T1000 (cell line): ENCODE measurements at regions not wholly inside any gene's neighbourhood (a gene's known extent, or its start where the extent isn't known, plus 50 kb on each side); places are given as distances from the start of the nearest gene placed in this dataset.
"Not testable (repeated sequence)": the region's sequence is repeated elsewhere in the genome, so short reads cannot be mapped to it uniquely, and the experiment has no call there.

ENCODE experiments used
- DNase-seq: peaks from one replicate; lab custom pipeline; 2025; ENCODE audit warnings: mixed read lengths; lab: John Stamatoyannopoulos, UW

DNA sequence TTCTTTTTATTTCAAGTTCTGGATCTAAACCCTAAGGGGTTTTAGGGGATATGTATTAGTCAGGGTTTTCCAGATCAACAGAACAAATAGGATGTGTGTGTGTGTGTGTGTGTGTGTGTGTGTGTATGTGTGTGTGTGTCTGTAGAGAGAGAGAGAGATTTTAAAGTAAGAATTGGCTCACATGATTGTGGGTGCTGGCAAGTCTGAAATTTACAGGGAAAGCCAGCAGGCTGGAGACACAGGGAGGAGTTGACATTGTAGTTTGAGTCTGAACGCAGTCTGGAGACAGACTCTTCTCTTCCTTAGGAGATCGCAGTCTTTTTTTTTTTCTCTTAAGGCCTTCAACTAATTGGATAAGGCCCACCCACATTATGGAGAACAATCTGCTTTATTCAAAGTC is 428.8 kb upstream of the TBL1XR1 start:
- no peak for DNase-seq

DNA sequence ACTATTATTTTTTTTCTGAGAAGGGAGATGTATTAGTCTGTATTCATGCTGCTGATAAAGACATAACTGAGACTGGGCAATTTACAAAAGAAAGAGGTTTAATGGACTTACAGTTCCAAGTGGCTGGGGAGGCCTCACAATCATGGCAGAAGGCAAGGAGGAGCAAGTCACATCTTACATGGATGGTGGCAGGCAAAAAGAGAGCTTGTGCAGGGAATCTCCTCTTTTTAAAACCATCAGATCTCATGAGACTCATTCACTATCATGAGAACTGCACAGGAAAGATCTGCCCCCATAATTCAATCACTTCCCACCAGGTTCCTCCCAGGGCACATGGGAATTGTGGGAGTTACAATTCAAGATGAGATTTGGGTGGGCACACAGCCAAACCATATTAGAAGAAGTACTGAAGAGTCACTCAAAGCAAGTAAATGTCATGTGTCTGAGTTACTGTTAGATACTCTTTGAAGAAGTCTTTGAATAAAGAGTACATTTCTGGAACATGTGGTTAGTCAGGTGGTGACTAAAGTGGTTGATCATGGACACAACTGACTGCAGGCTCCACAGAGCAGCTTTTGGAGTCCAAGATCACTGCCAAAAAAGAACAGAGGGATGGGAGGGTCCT is 430.9 kb upstream of the TBL1XR1 start:
- DNase-seq = not testable (repeated sequence)

GRCh38 chr3:177629276-177629675 is 432.0 kb upstream of the TBL1XR1 start:
- no peak for DNase-seq

- no peak for DNase-seq
Observed at GRCh38 chr3:177633671-177634207, 436.5 kb upstream of the TBL1XR1 start.

- DNase-seq = not testable (repeated sequence)
Observed at GRCh38 chr3:177635601-177636106, 438.4 kb upstream of the TBL1XR1 start.

- DNase-seq = peak; percentile 4
Observed at GRCh38 chr3:177640319-177640965, 443.2 kb upstream of the TBL1XR1 start.

DNA sequence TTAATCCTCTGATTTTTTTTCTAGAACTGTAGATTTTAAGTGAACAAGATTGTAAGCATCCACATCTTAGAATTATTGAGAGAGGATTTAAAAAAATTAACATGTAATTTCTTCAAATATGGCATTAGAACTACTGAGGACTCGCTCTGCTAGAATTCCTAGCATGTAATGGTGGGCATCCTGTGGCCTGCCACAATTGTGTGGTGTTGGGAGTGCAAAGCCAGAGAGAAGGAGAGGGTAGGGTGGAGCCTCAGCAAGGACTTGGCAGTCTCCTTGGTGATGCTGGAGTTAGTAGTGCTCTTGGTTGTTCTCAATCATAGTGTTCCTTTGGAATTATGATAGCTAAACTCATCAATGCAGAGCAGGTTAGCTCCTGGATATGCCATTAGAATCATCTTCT is 443.9 kb upstream of the TBL1XR1 start:
- DNase-seq = no peak

GRCh38 chr3:177642042-177642803 is 444.9 kb upstream of the TBL1XR1 start:
- DNase-seq = no peak

- DNase-seq = no peak
Observed at GRCh38 chr3:177642804-177643125, 445.5 kb upstream of the TBL1XR1 start.

GRCh38 chr3:177646749-177647148 is 449.5 kb upstream of the TBL1XR1 start:
- DNase-seq = no peak

DNA sequence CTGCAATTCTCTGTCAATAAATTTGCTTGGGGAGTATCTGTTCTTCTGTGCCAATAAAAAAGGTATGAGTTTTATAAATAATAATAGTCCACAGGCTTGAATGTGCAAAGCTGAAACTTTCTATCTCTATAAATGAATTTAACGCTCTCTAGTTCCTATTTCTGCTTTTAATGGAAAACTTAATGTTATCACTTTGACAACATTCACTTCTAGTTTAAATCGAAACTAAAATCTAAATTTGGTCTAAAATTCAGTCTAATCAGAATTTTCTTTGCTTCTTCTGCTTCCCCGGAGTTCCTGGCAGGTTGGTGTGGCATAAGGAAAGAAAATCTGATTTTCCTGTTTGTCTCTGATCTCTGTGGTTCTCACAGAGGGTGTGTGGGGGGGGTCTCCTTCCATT is 450.1 kb upstream of the TBL1XR1 start:
- DNase-seq = no peak

DNA sequence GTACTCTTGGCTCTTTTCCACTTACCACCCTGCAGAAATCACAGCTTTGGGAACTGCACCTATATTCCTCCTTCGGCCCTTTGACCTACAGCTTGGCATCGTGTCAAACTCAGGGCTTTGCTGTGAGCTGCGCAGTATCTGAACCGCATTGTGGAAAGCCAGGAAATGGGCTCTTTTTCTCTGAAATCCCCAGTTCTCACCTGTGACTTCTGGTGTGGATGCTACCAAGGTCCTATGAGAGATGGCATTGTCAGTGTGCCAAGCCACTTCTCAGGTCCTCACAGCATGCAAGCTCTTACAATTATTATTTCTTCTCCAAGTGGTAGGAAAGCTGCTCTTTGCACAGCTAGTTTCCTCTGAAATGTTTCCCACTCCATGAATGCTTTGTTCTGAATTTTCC is 450.6 kb upstream of the TBL1XR1 start:
- no peak for DNase-seq

GRCh38 chr3:177652556-177653291 is 455.4 kb upstream of the TBL1XR1 start:
- DNase-seq = no peak

DNA sequence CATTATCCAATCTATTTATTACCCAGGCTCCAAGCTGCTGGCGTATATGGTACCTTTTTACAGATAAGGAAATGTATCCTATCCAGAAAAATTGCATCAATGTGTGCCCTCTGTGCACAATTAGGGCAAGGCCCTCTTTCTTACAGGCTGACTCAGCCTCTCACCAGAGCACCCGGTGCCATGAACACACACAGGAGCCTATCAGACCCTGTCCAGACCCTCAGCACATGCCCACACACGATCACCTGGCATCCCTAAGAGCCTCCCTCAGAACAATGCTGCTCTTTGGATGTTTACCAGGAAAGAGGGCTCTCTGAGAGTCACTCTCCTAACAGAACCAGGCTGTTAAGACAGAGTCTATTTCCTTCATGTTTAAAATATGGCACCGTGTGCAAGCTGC is 460.0 kb upstream of the TBL1XR1 start:
- DNase-seq = no peak

- DNase-seq = no peak
Observed at GRCh38 chr3:177658354-177658753, 461.1 kb upstream of the TBL1XR1 start.

- not testable (repeated sequence) for DNase-seq
Observed at GRCh38 chr3:177664380-177665103, 467.3 kb upstream of the TBL1XR1 start.

GRCh38 chr3:177665122-177665808 is 468.0 kb upstream of the TBL1XR1 start:
- DNase-seq = no peak

- no peak for DNase-seq
Observed at GRCh38 chr3:177672252-177672911, 475.1 kb upstream of the TBL1XR1 start.

- no peak for DNase-seq
Observed at GRCh38 chr3:177673112-177673914, 476.0 kb upstream of the TBL1XR1 start.
